ENCODE measurements at regions not wholly inside any gene's neighbourhood (a gene's known extent, or its start where the extent isn't known, plus 50 kb on each side); places are given as distances from the start of the nearest gene placed in this dataset.

GRCh38 chr3:120544361-120544760, 51.8 kb upstream of the NDUFB4 start:
- DNase-seq: no peak

GRCh38 chr3:120536642-120537041, 59.5 kb upstream of the NDUFB4 start:
- no peak for DNase-seq

DNA sequence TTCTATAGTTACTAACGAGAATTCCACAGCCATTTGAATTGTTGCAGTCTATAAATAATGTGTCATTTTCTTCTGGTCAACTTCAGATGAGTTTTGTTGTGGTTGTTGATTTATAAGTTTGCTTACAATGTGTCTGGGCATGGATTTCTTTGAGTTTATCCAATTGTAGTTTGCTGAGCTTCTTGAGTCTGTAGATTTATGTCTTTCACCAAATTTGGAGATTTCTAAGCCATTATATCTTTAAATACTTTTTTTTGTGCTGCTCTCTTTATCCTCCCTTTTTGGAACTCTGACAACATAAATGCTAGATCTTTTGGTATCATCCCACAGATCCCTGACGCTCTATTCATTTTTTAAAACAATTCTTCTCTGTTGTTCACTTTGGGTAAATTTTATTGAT, 63.2 kb upstream of the NDUFB4 start:
- DNase-seq: no peak

GRCh38 chr3:120528163-120528562, 68.0 kb upstream of the NDUFB4 start:
- DNase-seq: no peak

GRCh38 chr3:120526011-120526870, 69.9 kb upstream of the NDUFB4 start:
- DNase-seq: no peak

DNA sequence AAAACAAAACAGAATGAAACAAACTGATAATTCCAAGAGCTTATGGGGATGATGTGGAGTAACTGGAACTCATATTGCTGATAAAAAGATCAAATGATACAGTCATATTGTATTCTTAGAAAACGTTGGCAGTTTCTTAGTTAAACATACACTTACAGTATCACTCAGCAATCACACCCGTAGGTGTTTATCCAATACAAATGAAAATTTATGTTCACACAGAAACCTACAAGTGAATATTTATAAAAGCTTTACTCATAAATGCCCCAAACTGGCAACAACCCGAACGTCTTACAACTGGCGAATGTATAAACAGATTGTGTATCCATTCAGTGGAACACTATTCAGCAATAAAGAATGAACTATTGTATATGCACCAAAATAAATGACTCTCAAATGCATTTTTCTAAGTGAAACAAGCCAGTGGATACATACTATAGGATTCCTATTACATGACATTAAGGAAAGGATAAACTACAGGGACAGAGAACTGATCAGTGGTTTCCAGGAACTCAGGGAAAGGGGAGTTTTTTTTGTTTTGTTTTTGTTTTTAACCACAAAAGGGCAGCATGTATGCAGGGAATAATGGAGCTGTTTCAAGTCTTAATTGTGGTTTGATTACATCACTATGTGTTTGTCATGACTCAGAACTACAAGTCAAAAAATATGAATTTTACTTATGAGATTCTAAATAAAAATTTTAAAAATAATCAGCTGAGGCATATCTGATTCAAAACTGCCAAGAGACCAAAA, 71.8 kb upstream of the NDUFB4 start:
- no peak for DNase-seq

DNA sequence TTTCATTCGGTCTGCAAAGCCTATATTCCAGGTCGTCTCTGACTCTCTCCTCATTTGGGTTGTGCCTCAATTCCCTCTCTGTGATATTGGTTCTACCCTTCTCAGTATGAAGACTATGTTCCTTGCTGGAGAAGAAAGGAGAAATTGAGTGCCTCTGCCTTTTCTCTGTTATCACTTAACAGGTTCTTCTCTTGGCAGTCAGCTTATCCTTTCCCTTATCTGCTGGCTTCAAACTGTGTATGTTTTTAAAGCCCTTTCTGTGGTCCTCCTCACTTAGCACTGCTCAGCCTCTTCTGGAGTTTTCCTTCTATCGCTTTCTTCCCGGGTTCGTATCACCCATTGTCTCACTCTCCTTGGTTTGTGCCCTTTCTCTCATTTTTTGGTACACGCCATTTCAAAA, 65.3 kb upstream of the FSTL1 start:
- DNase-seq: no peak

- DNase-seq: no peak
Observed at GRCh38 chr3:120512655-120513054, 61.9 kb upstream of the FSTL1 start.

DNA sequence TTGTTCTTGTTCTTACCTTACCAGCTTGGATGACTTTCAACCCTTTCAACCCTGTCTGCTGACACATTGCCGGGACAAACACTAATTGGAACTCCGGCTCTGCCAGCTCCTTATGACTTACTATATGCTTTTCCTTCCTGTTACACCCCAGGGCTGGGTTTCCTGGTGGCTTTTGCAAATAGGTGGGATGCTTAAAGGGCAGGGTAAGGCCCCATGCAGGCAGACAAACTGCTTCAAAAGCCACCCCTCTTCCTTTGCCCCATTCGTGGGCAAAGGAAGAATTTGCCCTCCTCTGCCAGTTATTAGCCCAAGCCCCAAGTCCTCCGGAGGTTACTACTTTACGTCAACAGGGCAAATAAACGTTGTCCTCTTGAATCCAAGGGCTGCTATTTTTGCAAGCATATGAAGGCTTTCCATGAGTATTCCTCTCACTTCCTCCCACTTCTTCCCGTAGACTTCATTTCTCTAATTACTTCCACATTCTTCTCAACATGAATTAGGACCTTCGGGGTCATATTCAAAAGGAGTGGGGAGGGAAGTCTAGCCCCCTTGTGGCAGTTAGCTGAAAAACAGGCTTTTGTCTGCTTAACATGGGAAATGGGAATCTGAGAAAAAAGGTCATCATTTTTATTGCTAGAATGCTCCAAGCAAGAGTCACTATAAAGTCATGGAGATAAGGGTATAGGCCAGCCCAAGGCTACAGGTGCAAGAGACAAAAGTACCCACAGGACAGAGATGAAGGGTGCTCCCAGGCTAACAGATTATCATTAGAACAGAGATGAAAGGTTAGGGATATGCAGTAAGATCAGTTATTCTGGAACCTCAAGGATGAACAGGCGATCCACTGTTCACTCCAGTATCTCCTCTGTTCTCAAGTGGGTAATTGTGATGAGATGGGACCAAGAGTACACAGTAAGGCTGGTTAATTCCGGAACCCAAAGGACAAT, 56.3 kb upstream of the FSTL1 start:
- peak; percentile 12 for DNase-seq

- DNase-seq: no peak
Observed at GRCh38 chr3:120506076-120506827, 55.5 kb upstream of the FSTL1 start.

- DNase-seq: no peak
Observed at GRCh38 chr3:120503727-120504616, 53.2 kb upstream of the FSTL1 start.

DNA sequence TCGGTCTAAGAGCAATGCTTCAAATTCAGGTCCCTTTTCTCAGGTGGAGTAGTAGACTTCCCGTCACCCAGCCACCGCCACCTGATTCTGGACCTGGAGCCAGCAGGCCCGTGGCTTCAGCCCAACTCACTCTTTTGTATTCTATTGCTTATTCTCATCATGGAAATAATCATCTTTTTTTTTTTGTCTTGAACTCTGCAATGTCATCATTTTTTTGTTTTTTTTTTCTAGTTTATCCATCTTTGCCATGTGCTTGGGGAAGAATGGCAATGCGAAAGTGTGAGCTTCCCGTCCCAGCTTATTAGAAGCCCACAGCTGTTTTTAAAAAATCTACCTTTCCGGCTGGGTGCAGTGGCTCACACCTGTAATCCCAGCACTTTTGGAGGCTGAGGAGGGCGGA, 51.3 kb upstream of the FSTL1 start:
- no peak for DNase-seq

All from stimulated activated CD4-positive, alpha-beta T cell treated with anti-CD3 and anti-CD28 coated beads, Interleukin-15, amount 100 ng/mL, for 24 hours (primary cell).